H1 (cell line): ENCODE measurements at regions not wholly inside any gene's neighbourhood (a gene's known extent, or its start where the extent isn't known, plus 50 kb on each side); places are given as distances from the start of the nearest gene placed in this dataset.

Experiments
- BACH1 ChIP-seq: IDR thresholded peaks from 2 replicates; pipeline ENCODE4 v1.6.1; 2012; ENCODE audit warnings: low read length, improper control_type of control experiment
- BRCA1 ChIP-seq: IDR thresholded peaks from 2 replicates; pipeline ENCODE4 v1.6.1; 2012; ENCODE audit warnings: low read depth, low read length, improper control_type of control experiment
- CTCF ChIP-seq, 3 experiments: IDR thresholded peaks; 1 replicate in 2 of 3; 2 replicates in 1 of 3; pipeline versions ENCODE4 v1.5.1 to v1.6.1; 2011; ENCODE audit warnings: low read length in 3 of 3, mild to moderate bottlenecking in 3 of 3, inconsistent platforms in 2 of 3, low read depth in 1 of 3, moderate library complexity in 1 of 3; ENCODE audit not compliant: insufficient read depth in 1 of 3; ENCODE audit errors: control extremely low read depth in 1 of 3
- HDAC2 ChIP-seq, 2 experiments: fragments of 300-600 bp in 1 of 2; sonication (generic) in 1 of 2; IDR thresholded peaks; 2 replicates each; pipeline ENCODE4 v1.6.1; 2011 to 2012; ENCODE audit warnings: low read depth in 2 of 2, low read length in 2 of 2, mild to moderate bottlenecking in 2 of 2, moderate library complexity in 2 of 2, borderline replicate concordance in 1 of 2, inconsistent platforms in 1 of 2
- MAX ChIP-seq: IDR thresholded peaks from 2 replicates; pipeline ENCODE4 v1.6.1; 2012; ENCODE audit warnings: inconsistent platforms
- RAD21 ChIP-seq, 2 experiments: IDR thresholded peaks in 1 of 2; conservative IDR thresholded peaks in 1 of 2; 2 replicates each; pipeline ENCODE4 v1.6.1; 2011; ENCODE audit warnings: low read depth in 2 of 2, low read length in 2 of 2, improper control_type of control experiment in 1 of 2, inconsistent platforms in 1 of 2, mild to moderate bottlenecking in 1 of 2, moderate library complexity in 1 of 2
- YY1 ChIP-seq: IDR thresholded peaks from 2 replicates; pipeline ENCODE4 v1.6.1; 2011; ENCODE audit warnings: low read depth, mild to moderate bottlenecking, low read length
- ZNF274 ChIP-seq: IDR thresholded peaks from 2 replicates; pipeline ENCODE4 v1.7.0; 2012; ENCODE audit warnings: low read length, borderline replicate concordance; ENCODE audit errors: extremely low read depth
- TF ChIP-seq, protein P1 (sequence below): fragments of 300-600 bp; sonication (generic); IDR thresholded peaks from 2 replicates; pipeline ENCODE4 v1.7.1; 2012; ENCODE audit warnings: low read length, moderate library complexity, mild to moderate bottlenecking, inconsistent platforms; ENCODE audit not compliant: insufficient replicate concordance

GRCh38 chr20:24208652-24209051 is 220.1 kb upstream of the GGTLC1 start (continued):
- TF ChIP-seq, protein P1, sequence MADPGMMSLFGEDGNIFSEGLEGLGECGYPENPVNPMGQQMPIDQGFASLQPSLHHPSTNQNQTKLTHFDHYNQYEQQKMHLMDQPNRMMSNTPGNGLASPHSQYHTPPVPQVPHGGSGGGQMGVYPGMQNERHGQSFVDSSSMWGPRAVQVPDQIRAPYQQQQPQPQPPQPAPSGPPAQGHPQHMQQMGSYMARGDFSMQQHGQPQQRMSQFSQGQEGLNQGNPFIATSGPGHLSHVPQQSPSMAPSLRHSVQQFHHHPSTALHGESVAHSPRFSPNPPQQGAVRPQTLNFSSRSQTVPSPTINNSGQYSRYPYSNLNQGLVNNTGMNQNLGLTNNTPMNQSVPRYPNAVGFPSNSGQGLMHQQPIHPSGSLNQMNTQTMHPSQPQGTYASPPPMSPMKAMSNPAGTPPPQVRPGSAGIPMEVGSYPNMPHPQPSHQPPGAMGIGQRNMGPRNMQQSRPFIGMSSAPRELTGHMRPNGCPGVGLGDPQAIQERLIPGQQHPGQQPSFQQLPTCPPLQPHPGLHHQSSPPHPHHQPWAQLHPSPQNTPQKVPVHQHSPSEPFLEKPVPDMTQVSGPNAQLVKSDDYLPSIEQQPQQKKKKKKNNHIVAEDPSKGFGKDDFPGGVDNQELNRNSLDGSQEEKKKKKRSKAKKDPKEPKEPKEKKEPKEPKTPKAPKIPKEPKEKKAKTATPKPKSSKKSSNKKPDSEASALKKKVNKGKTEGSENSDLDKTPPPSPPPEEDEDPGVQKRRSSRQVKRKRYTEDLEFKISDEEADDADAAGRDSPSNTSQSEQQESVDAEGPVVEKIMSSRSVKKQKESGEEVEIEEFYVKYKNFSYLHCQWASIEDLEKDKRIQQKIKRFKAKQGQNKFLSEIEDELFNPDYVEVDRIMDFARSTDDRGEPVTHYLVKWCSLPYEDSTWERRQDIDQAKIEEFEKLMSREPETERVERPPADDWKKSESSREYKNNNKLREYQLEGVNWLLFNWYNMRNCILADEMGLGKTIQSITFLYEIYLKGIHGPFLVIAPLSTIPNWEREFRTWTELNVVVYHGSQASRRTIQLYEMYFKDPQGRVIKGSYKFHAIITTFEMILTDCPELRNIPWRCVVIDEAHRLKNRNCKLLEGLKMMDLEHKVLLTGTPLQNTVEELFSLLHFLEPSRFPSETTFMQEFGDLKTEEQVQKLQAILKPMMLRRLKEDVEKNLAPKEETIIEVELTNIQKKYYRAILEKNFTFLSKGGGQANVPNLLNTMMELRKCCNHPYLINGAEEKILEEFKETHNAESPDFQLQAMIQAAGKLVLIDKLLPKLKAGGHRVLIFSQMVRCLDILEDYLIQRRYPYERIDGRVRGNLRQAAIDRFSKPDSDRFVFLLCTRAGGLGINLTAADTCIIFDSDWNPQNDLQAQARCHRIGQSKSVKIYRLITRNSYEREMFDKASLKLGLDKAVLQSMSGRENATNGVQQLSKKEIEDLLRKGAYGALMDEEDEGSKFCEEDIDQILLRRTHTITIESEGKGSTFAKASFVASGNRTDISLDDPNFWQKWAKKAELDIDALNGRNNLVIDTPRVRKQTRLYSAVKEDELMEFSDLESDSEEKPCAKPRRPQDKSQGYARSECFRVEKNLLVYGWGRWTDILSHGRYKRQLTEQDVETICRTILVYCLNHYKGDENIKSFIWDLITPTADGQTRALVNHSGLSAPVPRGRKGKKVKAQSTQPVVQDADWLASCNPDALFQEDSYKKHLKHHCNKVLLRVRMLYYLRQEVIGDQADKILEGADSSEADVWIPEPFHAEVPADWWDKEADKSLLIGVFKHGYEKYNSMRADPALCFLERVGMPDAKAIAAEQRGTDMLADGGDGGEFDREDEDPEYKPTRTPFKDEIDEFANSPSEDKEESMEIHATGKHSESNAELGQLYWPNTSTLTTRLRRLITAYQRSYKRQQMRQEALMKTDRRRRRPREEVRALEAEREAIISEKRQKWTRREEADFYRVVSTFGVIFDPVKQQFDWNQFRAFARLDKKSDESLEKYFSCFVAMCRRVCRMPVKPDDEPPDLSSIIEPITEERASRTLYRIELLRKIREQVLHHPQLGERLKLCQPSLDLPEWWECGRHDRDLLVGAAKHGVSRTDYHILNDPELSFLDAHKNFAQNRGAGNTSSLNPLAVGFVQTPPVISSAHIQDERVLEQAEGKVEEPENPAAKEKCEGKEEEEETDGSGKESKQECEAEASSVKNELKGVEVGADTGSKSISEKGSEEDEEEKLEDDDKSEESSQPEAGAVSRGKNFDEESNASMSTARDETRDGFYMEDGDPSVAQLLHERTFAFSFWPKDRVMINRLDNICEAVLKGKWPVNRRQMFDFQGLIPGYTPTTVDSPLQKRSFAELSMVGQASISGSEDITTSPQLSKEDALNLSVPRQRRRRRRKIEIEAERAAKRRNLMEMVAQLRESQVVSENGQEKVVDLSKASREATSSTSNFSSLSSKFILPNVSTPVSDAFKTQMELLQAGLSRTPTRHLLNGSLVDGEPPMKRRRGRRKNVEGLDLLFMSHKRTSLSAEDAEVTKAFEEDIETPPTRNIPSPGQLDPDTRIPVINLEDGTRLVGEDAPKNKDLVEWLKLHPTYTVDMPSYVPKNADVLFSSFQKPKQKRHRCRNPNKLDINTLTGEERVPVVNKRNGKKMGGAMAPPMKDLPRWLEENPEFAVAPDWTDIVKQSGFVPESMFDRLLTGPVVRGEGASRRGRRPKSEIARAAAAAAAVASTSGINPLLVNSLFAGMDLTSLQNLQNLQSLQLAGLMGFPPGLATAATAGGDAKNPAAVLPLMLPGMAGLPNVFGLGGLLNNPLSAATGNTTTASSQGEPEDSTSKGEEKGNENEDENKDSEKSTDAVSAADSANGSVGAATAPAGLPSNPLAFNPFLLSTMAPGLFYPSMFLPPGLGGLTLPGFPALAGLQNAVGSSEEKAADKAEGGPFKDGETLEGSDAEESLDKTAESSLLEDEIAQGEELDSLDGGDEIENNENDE, result no peak
- TF ChIP-seq CTCF (IDR thresholded peaks at IDR 0.05; ENCODE audit: control extremely low read depth in 1 of 3, insufficient read depth in 1 of 3, low read depth in 1 of 3, low read length in 3 of 3), result peak; percentile 28 to 94 (median 68)
- no peak for TF ChIP-seq MAX
- TF ChIP-seq BRCA1, result no peak
- no peak for TF ChIP-seq BACH1
- TF ChIP-seq HDAC2 (IDR thresholded peaks at IDR 0.05; ENCODE audit: borderline replicate concordance in 1 of 2, low read depth in 2 of 2, low read length in 2 of 2), result no peak
- peak; percentile 52 to 60 for TF ChIP-seq RAD21 (IDR thresholded peaks at IDR 0.05 in 1 of 2, conservative IDR thresholded peaks at IDR 0.05 in 1 of 2; ENCODE audit: low read depth in 2 of 2, low read length in 2 of 2)
- TF ChIP-seq YY1, result no peak
- no peak for TF ChIP-seq ZNF274
